HCT116 (cell line): ENCODE measurements at regions not wholly inside any gene's neighbourhood (a gene's known extent, or its start where the extent isn't known, plus 50 kb on each side); places are given as distances from the start of the nearest gene placed in this dataset.
A peak's percentile ranks its signal among the peaks of the same experiment; 100 is the strongest.

ENCODE experiments used
- ATAC-seq: fragments of 200-7000 bp; cut with Tn5 transposase; 2 replicates; pipeline ENCODE4 v1.9.1; 2020; ENCODE audit warnings: mild to moderate bottlenecking, moderate library complexity
- BruUV-seq: library from RNA; stranded (reverse); fragments of 400-500 nt; replicated peaks from 2 replicates; lab custom pipeline; 2021; lab: Mats Ljungman, UMichigan
- CTCF ChIA-PET: fragments of 300-600 bp; sonication (Branson Sonifier 250); formaldehyde crosslinking; loops from one replicate; lab custom pipeline; 2021; ENCODE audit warnings: antibody characterized with exemption; lab: Charles Lee
- POLR2A ChIA-PET: fragments of 300-600, 350-600 bp; sonication (Branson Sonifier 250); formaldehyde crosslinking; loops from one replicate; lab custom pipeline; 2021; ENCODE audit warnings: antibody characterized with exemption; lab: Charles Lee
- RAD21 ChIA-PET, 2 experiments: fragments of 300-600 bp; sonication (Branson Sonifier 250); formaldehyde crosslinking; loops; one replicate each; lab custom pipeline; 2023; ENCODE audit warnings: low total read pairs in 2 of 2; ENCODE audit not compliant: uncharacterized antibody in 2 of 2, unreplicated experiment in 2 of 2, low non-redundant PET in 1 of 2; lab: Charles Lee
- DNase-seq: peaks from one replicate; pipeline ENCODE4 v3.0.0-alpha.2; 2010; ENCODE audit warnings: low read depth, low spot score
- H2AFZ ChIP-seq: fragments of 200-600 bp; shearing (Covaris generic), sonication (generic); 2 replicates; pipeline ENCODE4 v1.6.1; 2017; ENCODE audit warnings: low read depth, mixed run types, mixed read lengths, antibody characterized with exemption, low read length; ENCODE audit not compliant: poor library complexity, severe bottlenecking
- H3K27ac ChIP-seq: 2 replicates; pipeline ENCODE4 v1.5.1; 2012; ENCODE audit warnings: low read depth, low read length
- H3K27me3 ChIP-seq: fragments of 200-600 bp; sonication (generic); 2 replicates; pipeline ENCODE4 v1.6.1; 2016; ENCODE audit warnings: mixed run types, low read length, mixed read lengths; ENCODE audit not compliant: insufficient read depth
- H3K36me3 ChIP-seq, 2 experiments: fragments of 200-500 bp in 1 of 2; fragments of 200-600 bp in 1 of 2; sonication (Bioruptor generic) in 1 of 2; sonication (generic) in 1 of 2; 2 replicates each; pipeline versions ENCODE4 v1.5.1 to v1.6.1; 2014 to 2016; ENCODE audit warnings: low read length in 2 of 2, inconsistent platforms in 1 of 2, mixed read lengths in 1 of 2, mixed run types in 1 of 2; ENCODE audit not compliant: insufficient read depth in 2 of 2, control insufficient read depth in 1 of 2
- H3K4me1 ChIP-seq, 2 experiments: fragments of 200-600 bp in 1 of 2; sonication (generic) in 1 of 2; 2 replicates each; pipeline versions ENCODE4 v1.5.1 to v1.6.1; 2012 to 2017; ENCODE audit warnings: low read length in 2 of 2, inconsistent platforms in 1 of 2, mild to moderate bottlenecking in 1 of 2, mixed read lengths in 1 of 2, mixed run types in 1 of 2, moderate library complexity in 1 of 2; ENCODE audit not compliant: insufficient read depth in 2 of 2, control insufficient read depth in 1 of 2
- H3K4me2 ChIP-seq: fragments of 200-600 bp; sonication (generic); 2 replicates; pipeline ENCODE4 v1.6.1; 2017; ENCODE audit warnings: mixed run types, low read length, mixed read lengths
- H3K4me3 ChIP-seq, 2 experiments: fragments of 200-600 bp in 1 of 2; sonication (generic) in 1 of 2; replicated peaks in 1 of 2; 2 replicates each; pipeline ENCODE4 v1.5.1; 2011 to 2016; ENCODE audit warnings: low read length in 2 of 2, control low read depth in 1 of 2, low read depth in 1 of 2, mild to moderate bottlenecking in 1 of 2, mixed read lengths in 1 of 2, mixed run types in 1 of 2
- H3K79me2 ChIP-seq: fragments of 200-600 bp; sonication (generic); 2 replicates; pipeline ENCODE4 v1.6.1; 2017; ENCODE audit warnings: mild to moderate bottlenecking, mixed run types, low read length, moderate library complexity, mixed read lengths; ENCODE audit not compliant: insufficient read depth
- H3K9ac ChIP-seq: fragments of 200-600 bp; sonication (generic); 2 replicates; pipeline ENCODE4 v1.6.1; 2016; ENCODE audit warnings: low read length, mixed read lengths
- H3K9me2 ChIP-seq: fragments of 200-600 bp; sonication (generic), shearing (Covaris generic); 2 replicates; pipeline ENCODE4 v1.6.1; 2017; ENCODE audit warnings: mixed run types, mild to moderate bottlenecking, moderate library complexity; ENCODE audit not compliant: insufficient read depth
- H3K9me3 ChIP-seq, 2 experiments: fragments of 200-500 bp in 1 of 2; fragments of 200-600 bp in 1 of 2; sonication (Bioruptor generic) in 1 of 2; sonication (generic) in 1 of 2; 2 replicates each; pipeline ENCODE4 v1.6.1; 2014 to 2017; ENCODE audit warnings: low read length in 2 of 2, mixed read lengths in 2 of 2, inconsistent platforms in 1 of 2, low read depth in 1 of 2, mild to moderate bottlenecking in 1 of 2, mixed run types in 1 of 2, moderate library complexity in 1 of 2; ENCODE audit not compliant: control insufficient read depth in 1 of 2, insufficient read depth in 1 of 2
- H4K20me1 ChIP-seq: fragments of 200-600 bp; sonication (generic), shearing (Covaris generic); 2 replicates; pipeline ENCODE4 v1.6.1; 2017; ENCODE audit warnings: mixed run types, mild to moderate bottlenecking, moderate library complexity; ENCODE audit not compliant: insufficient read depth
- EZH2 ChIP-seq: fragments of 200-600 bp; sonication (generic); IDR thresholded peaks from 2 replicates; pipeline ENCODE4 v1.6.1; 2017; ENCODE audit warnings: antibody characterized with exemption, mixed run types
- FOSL1 ChIP-seq: IDR thresholded peaks from 2 replicates; pipeline ENCODE4 v1.6.1; 2012; ENCODE audit warnings: low read depth
- JUND ChIP-seq: IDR thresholded peaks from 2 replicates; pipeline ENCODE4 v1.6.1; 2012
- POLR2A ChIP-seq: IDR thresholded peaks from 2 replicates; pipeline ENCODE4 v1.7.0; 2011; ENCODE audit warnings: borderline replicate concordance; ENCODE audit not compliant: insufficient read depth, insufficient read length; ENCODE audit errors: extremely low read depth
- SIN3A ChIP-seq: IDR thresholded peaks from 2 replicates; pipeline ENCODE4 v1.6.1; 2012; ENCODE audit warnings: low read depth
- YY1 ChIP-seq: IDR thresholded peaks from 2 replicates; pipeline ENCODE4 v1.6.1; 2011; ENCODE audit warnings: low read length, low read depth, moderate library complexity, mild to moderate bottlenecking; ENCODE audit not compliant: insufficient replicate concordance; ENCODE audit errors: extremely low read depth
- ZNF274 ChIP-seq: fragments of 200-500 bp; sonication (Bioruptor generic); IDR thresholded peaks from 2 replicates; pipeline ENCODE4 v1.6.1; 2014; ENCODE audit warnings: mild to moderate bottlenecking, low read depth, low read length, inconsistent platforms
- intact Hi-C: fragments of 100-400 bp; cut with micrococcal nuclease; formaldehyde crosslinking; loops from 2 replicates; pipeline ENCODE4 v1.10.0; 2022
- TF ChIP-seq, protein P1 (sequence below): IDR thresholded peaks from 2 replicates; pipeline ENCODE4 v1.6.1; 2012; ENCODE audit warnings: low read depth

DNA sequence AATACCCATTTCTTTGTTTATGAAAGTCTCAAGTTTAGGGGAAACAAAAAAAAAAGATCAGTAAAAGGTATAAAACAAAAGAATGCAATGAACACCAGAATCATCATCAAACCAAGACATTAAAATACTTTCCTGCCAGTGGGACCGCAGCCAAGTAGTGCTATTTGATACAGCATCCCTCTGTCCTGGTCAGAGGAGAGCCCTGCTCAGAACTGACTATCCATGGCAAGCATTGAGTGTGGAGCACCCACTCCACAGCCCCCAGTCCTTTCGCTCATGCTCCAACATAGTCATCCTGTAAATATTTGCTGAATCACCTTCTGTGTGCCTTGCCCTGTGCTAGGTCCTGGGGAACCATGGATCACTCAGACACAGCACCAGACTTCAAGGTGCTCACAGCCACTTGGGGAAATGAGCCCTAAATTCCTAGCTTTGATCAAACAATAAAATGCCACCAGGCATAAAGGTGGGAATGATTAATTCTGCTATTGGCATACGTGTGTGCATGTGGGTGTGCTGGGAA is 213.6 kb upstream of the TBX20 start:
- H3K4me2 ChIP-seq: peak overlapping the region; percentile 41
- H2AFZ ChIP-seq: peak overlapping the region; percentile 16
- RAD21 ChIA-PET: no interaction called here
- H3K4me3 ChIP-seq: no peak overlapping the region
- no peaks in the 10 kb centered on the region for H3K36me3 ChIP-seq
- H3K9ac ChIP-seq: no peak overlapping the region
- H3K27me3 ChIP-seq: no peaks in the 10 kb centered on the region
- no peaks in the 10 kb centered on the region for H3K79me2 ChIP-seq
- intact Hi-C loops: no loop called here
- no peak for TF ChIP-seq JUND
- TF ChIP-seq, protein P1, sequence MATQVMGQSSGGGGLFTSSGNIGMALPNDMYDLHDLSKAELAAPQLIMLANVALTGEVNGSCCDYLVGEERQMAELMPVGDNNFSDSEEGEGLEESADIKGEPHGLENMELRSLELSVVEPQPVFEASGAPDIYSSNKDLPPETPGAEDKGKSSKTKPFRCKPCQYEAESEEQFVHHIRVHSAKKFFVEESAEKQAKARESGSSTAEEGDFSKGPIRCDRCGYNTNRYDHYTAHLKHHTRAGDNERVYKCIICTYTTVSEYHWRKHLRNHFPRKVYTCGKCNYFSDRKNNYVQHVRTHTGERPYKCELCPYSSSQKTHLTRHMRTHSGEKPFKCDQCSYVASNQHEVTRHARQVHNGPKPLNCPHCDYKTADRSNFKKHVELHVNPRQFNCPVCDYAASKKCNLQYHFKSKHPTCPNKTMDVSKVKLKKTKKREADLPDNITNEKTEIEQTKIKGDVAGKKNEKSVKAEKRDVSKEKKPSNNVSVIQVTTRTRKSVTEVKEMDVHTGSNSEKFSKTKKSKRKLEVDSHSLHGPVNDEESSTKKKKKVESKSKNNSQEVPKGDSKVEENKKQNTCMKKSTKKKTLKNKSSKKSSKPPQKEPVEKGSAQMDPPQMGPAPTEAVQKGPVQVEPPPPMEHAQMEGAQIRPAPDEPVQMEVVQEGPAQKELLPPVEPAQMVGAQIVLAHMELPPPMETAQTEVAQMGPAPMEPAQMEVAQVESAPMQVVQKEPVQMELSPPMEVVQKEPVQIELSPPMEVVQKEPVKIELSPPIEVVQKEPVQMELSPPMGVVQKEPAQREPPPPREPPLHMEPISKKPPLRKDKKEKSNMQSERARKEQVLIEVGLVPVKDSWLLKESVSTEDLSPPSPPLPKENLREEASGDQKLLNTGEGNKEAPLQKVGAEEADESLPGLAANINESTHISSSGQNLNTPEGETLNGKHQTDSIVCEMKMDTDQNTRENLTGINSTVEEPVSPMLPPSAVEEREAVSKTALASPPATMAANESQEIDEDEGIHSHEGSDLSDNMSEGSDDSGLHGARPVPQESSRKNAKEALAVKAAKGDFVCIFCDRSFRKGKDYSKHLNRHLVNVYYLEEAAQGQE: no peak
- TF ChIP-seq EZH2: no peak
- TF ChIP-seq FOSL1: peak; percentile 32
- TF ChIP-seq SIN3A: no peak
- DNase-seq (peak; percentile 4), ATAC-seq (peak; percentile 88)
- H3K4me1 ChIP-seq: peaks cover 10 to 19% of the 10 kb centered on the region in 2 experiments
- no peaks in the 10 kb centered on the region for H4K20me1 ChIP-seq
- H3K9me2 ChIP-seq: no peaks in the 10 kb centered on the region
- no TSS peak for BruUV-seq
- no peaks in the 10 kb centered on the region for H3K9me3 ChIP-seq
- CTCF ChIA-PET: no interaction called here
- H3K27ac ChIP-seq: peak overlapping the region; percentile 33; the same call in 1 of the 2 replicates
- POLR2A ChIA-PET: no interaction called here

DNA sequence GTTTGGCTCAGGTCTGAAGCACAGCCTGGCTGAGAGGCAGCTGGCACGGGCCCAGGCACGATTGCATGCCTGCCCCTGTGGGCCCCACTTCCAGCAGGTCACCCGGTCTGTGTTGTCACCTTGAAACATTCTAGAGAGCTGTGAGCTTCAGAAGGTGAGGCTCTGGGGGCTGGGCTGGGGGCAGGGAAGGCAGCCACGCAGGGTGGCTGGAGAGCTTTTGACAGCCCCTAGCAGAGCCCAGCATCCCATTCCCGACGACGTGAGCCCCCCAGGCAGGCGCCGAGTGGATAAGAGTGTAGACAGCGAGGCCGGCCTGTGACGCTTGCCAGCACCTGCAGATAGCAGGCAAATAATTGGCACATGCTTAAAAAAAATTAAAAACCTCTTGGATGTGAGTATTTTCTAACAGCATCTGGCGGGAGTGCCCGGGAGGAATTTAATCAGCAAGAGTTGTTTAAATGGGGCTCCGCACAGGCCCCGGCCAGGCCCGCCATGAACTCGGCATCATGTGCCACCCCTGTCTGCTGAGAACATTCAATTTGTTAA is 212.0 kb upstream of the TBX20 start:
- DNase-seq: no peak
- TF ChIP-seq POLR2A (no peak), ZNF274 (no peak), YY1 (no peak)
- TF ChIP-seq, all 23 proteins: peak for 0
- RAD21 ChIA-PET: no interaction called here
- intact Hi-C loops: no loop called here
- Histone ChIP-seq H3K9me3 (no peaks in the 10 kb centered on the region), H3K9me2 (no peaks in the 10 kb centered on the region), H3K9ac (no peak overlapping the region), H3K27me3 (no peaks in the 10 kb centered on the region), H2AFZ (no peak overlapping the region), H3K27ac (no peak overlapping the region), H3K4me1 (peaks cover 10 to 19% of the 10 kb centered on the region in 2 experiments), H3K79me2 (no peaks in the 10 kb centered on the region), H4K20me1 (no peaks in the 10 kb centered on the region), H3K4me3 (no peak overlapping the region), H3K36me3 (no peaks in the 10 kb centered on the region), H3K4me2 (no peak overlapping the region)
- CTCF ChIA-PET: no interaction called here
- no peak for ATAC-seq
- POLR2A ChIA-PET: no interaction called here
- BruUV-seq: no TSS peak
